Stimulated activated CD8-positive, alpha-beta memory T cell treated with anti-CD3 and anti-CD28 coated beads, Interleukin-4, amount 100 ng/mL, for 48 hours (primary cell): ENCODE measurements at regions not wholly inside any gene's neighbourhood (a gene's known extent, or its start where the extent isn't known, plus 50 kb on each side); places are given as distances from the start of the nearest gene placed in this dataset.
"Not testable (repeated sequence)": the region's sequence is repeated elsewhere in the genome, so short reads cannot be mapped to it uniquely, and the experiment has no call there.

Experiments used
- DNase-seq: peaks from one replicate; pipeline ENCODE4 v3.0.0-alpha.2; 2020

DNA sequence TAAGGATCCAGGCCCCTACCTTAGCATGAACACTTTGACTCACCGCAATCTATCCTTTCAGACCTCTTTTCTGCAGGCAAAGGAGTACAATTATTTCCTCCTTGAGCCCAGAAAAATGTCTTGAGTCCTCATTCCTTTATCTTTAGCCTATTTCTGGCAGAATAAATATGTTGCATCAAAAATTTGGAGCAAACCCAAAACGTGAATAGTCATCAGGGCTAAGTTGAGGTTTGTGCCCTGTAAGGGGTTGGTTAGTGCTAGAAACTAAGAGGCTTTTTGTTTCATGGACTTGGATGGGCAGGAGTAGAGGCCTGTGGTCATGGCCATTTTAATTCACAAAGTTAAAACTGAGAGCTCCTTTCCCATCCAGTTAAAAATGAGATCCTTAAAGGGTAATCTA lies 460.3 kb downstream of the GBA3 start:
- no peak for DNase-seq

DNA sequence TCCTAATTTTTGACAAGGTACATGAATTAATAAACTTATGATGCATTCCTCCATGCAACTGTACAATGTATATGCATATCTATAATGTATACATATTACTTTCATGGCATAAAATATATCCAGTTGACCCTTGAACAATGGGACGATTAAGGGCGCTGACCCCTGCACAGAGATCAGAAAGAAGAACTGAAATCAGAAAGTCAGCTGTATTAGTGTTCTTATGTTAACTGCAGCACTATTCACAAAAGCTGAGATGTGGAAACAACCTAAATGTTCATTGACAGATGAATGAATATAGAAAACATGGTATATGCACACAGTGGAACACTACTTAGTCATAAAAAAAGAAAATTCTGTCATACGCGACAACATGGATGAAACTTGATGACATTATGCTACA lies 457.1 kb downstream of the GBA3 start:
- no peak for DNase-seq

DNA sequence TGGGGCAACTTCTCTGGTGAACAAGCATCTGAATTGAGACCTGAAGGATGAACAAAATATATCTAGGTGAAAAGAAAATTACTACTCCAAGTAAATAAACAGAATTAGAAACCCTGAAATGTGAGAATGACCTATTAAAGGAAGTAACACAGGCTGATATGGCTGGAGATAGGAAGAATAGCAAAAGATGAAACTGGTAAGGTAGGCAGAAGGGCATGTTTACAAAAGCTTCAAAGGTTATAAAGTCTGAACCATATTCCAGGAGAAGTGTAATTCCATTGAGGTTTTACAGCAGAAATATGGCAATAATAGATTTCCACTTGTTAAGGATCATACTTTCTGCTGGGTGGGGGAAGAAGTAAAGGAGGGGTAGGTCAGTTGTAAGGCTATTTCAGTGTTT lies 452.0 kb downstream of the GBA3 start:
- DNase-seq: no peak

DNA sequence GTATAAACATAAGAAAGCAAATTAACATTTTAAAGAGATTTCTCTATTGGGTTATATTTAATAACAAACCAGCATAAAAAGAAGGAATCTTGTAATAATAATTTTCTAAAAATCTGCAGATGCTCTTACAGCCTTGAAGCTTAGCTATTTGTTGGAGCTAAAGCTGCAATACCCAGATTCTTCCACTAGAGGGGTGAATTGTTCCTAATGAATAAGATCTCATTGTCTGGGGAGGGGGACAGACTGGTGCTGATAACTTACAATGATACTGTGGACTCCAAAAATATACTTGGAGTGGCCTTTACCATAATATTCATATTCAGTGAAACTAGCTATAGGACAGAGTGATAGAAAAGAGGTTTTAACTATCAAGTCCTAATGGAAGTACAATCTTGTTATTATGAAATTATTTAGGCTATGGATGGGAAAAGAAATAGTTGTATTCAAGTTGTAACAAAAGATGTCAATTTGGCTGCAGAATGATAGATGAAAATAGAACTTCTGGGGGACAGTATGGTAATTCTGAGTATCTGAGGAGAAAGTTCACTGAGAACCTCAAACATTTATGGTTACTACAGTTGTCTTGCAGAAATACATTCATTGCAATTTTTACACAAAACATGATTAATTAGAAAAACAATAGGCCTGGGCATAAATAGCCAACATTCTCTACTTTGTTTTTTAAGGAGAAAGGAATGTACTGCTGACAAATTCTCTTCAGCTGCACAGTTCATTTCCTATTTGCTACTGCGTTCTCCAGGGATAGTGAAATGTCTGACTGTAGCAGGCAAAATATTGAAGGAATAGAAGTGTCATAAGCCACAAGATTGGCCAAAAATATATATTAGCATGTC lies 443.3 kb downstream of the GBA3 start:
- DNase-seq: no peak

DNA sequence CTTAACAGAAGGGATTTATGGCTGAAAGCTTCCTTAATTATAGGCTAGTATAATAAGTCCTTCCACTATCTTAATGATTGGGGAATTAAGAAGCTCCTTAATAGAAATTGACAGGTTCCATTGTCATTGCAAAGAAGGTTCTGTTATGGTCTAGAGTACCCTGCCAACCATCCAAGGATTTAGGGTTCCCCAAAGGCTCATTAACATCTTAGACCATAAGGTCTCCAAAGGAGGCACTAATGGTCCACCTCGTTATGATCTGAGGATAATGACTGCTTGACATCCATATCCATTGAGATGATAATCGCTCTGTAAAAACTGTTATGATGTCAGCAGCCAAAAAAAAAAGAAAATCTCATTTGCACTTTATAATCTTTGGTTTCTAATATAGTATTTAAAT lies 441.6 kb downstream of the GBA3 start:
- no peak for DNase-seq

DNA sequence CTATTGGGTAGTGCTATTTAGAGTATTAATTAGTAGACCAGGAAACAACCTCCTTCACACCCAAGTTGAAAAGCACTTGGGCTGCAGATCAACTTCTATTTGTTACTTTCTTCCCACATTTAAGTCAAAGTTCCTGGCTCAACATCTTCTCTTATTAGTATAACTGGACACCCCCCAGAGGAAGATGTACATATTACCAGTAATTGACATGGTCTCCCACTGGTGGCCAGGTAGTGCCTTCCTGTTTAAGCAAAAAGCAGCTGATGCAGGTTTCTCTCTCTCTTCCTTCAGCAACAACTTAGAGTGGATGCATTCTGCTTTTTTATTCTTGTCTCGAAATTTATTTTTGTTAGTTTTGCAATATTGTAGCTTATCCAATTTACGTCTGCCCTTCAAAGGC lies 438.1 kb downstream of the GBA3 start:
- no peak for DNase-seq

DNA sequence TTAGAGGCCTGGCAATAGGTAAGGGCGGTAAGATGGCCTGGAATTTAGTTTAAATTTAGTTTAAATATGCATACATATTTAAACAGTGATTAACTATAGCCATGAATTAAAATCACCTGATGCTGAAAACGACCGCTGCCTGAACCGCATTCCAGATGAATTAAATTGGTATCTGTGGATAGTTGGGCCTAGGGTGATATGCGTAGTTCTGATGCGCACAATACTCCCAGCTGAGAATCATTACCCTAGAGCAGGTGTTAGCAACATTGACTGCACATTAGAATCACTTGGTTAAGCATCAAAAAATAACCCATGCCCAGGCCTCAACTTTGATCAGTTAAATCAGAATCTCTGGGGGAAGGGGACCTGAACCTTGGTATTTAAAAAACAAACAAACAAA lies 432.4 kb downstream of the GBA3 start:
- no peak for DNase-seq

DNA sequence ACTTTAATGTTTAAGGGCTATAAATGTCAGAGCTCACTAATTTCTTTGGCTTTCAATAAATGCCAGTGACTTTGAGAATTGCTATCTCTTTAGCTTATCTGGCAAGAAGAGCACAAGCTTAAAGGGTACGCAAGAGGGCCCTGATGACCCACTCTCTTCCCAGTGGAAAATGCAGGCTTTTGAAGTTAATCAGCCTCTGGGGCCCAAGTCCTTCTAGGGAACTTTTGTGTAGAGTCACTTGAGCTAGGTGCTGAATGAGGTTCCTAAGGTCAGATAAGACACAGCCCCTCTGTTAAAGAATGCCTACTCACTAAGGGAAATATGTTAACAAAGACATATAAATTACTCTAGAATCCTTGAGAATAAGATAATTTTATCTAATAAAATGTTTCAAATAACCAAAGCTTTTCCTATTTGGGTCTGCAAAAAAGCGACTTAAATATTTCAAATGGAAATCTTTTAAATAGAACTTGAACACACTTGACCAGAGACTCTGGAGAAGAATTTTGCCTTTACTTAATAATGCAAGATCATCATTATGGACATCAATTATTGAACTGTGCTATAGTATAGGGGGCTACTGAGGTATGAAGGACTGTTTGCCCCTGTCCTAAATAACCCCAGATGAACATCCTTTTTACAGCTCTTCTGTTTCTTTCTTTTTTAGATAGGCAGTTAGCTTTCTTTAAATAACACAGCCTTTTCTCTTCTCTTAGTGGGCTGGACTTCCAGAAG lies 430.1 kb downstream of the GBA3 start:
- DNase-seq: no peak

DNA sequence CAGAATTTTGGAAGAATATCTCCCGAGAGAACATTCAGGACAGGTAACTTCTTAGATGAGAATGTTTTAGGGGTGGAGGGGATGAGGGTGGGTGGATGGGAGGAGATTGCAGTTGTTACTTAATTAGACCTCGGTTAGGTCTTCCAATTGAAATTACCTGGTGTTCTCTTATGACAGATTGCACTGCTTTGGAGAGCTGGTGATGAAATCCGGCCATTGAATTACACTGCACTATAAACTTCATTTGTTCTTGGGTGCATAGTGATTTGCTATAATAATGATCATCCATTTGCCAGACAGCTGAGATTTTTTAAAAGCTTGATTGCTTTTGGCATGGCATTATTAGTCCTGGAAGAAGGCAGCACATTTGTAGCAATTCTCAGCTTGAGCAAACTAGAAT lies 427.6 kb downstream of the GBA3 start:
- DNase-seq: no peak

DNA sequence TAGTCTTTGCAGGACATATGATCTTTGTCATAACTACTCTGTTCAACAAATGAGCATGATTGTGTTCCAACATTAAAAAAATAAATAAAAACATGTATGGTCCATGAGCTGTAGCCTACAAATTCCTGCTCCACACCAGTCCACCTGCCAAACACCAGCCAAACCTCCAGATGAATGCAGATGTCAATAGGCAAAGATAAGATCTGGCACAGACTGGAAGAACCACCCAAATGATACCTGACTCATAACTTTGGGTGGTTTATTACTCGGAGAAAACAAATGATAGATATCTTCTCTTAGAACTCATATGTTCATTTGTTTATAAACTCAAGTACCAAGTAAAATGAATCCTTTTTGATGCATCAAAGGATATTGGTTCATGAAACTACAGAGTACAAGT lies 425.1 kb downstream of the GBA3 start:
- no peak for DNase-seq

DNA sequence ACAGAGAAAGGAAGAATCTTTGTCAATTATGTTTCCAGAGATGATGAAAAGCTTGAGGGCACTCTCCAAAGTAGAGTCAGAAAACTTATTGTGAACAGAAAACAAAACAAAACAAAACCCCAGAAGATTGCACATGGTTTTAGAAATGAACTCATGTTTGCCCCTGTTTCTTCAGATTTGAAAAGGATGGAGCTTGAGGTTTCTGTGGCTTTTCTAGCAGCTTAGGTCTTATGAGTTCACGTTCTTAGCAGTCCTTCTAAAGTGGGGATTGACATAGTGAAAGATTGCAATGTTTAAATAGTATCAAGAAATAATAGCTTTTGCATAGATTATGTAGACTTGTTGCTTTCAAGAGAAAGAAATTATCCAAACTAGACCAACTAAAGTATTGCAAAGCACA lies 421.8 kb downstream of the GBA3 start:
- DNase-seq: no peak

DNA sequence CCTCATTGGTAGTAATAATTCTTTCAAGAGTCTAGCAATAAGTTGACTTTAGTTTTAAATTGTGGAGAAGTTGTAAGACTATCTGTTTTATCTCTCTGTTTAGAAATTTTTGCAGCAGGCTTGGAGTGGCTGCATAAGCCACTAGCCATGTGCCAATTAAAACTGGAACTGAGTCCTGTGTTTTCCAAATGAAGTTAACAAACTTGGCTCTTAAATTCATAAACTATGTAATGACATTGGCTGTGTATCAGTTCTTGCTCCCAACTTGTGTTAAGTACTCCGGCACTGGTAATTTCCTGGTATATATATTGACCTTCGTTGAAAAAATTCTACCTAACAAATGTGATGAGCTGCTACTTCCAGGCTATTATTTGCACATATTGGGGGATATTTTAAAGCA lies 420.4 kb downstream of the GBA3 start:
- DNase-seq: no peak

DNA sequence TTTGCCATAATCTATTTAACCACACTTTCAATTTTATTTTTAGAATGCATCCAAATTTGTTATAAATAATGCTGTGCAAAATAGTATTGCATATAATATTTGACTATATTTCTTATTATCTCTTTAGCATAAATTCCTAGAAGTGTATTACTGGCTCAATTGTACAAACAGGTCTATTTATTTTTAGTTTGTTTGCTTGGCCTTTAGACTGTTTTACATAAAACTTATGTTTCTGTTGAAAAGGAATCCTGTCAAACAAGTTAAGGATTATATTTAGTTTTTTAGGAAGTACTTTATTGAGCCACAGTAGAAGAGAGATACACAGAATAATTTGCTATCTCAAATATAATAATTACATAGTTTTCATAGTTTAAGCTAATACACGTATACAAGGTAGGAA lies 413.8 kb downstream of the GBA3 start:
- DNase-seq: no peak

DNA sequence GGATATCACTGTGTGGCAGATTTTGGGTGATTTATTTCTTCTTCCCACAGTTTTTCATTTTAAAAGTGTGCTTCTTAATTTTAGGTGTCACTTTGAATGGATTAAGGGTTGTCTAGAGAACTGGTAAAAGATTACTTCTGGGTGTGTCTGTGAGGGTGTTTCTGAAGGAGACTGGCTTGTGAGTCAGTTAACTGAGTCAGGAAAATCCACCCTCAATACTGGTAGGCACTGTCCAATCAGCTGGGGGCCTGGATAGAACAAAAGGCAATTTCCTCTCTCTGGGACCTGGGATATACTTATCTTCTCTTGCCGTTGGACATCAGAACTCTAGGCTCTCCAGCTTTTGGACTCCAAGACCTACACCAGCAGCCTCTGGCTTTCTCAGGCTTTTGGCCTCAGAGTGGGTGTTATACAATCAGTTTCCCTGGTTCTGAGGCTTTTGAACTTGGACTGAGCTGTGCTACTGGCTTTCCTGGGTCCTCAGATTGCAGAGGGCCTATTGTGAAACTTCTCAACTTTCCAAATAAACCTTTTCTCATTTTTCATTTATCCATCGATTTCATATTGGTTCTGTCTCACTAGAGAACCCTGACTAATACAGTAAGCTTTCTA lies 413.1 kb downstream of the GBA3 start:
- DNase-seq: no peak

DNA sequence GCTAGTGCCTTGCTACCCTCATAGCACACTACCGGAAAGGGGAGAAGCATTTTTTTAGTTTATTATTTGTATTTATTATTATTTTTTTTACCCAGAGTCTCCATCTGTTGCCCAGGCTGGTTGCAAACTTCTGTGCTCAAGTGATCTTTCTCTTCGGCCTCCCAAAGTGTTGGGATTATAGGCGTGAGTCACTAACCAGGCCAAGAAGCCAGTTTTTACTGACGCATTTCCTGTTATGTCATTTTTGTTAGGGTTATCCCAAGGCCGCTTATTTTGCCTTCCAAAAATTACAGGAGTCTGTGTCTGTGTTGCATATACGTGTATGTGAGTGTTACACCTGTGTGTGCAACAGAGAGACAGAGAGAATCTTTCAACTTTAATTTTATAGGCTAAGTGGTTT lies 404.5 kb downstream of the GBA3 start:
- DNase-seq: no peak

DNA sequence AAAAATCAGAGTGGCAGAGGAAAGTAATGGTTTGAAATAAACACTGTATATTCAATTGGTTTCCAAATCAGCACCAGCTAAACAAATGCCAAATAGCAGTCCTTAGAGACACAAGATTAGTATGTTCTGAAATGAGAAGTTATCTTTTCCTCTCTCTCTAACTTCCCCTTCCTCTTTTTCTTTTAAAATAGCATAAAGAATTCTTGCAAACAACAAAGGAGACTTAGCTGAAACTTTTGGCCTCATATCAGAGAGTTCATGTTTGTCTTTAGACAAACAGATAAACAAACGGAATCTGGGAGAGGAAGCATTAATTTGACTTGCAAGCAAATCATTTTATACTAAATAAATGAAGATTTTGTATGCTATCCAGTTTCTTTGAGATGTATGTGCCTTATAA lies 399.0 kb downstream of the GBA3 start:
- DNase-seq: no peak

DNA sequence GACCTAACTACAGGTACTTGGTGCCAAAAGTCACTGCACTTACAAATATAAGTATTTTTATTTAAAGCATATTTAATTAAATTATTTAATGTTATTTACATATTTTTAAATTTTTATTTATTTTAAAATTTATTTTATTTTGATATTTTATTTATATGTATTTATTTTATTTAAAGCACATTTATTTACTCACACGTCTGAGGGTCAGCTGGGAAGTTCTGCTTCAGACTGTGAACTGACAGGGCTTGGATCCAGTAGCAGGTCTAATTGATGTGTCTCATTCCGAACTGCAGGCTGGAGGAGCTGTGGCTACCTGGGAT lies 392.5 kb downstream of the GBA3 start:
- no peak for DNase-seq

DNA sequence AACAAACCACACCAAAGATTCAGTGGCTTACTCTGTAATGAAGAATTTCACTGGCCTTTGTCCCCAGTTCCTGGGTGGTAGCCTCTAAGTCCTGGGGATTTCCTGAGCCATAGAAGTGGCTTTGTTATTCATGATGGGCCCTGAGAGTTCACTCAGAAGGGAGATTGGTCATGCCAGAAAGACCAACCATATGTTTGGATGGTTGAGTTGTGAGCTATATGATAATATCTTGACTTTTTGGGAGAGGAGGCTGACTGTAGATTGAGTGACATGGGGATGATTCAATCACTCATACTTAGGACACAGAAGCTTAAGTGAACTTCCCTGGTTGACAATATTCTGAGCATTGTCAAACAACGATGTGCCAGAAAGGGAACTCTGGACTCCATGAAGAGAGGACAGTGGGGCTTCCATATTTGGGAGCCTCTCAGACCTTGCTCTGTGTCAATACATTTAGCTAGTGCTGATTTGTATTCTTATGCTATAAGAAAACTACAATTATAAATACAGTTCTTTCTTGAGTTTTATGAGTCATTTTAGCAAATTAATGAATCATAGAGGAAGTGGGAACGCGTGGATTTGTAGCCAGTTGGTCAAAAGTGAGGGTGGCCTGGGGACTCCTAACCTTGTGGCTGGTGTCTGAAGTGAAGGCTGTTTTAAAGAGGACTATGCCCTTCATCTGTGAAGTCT lies 392.0 kb downstream of the GBA3 start:
- no peak for DNase-seq

DNA sequence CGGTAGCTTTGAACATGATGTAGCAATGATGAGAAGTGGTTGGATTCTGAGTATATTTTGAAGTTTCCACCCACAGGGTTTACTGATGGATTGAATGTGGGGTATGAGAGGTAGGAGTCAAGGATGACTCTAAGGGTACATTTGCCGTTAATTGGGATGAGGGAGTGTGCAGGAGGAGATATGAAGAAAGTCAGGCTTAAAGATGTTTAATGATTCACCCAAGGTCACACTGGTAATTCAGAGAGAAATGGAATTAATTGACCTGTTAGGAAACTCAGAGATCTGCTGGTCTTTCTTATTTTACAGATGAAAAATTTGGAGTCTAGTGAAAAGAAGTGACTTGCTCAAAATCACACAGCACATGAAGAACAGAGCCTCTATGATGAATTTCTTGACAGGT lies 390.7 kb downstream of the GBA3 start:
- DNase-seq: no peak

DNA sequence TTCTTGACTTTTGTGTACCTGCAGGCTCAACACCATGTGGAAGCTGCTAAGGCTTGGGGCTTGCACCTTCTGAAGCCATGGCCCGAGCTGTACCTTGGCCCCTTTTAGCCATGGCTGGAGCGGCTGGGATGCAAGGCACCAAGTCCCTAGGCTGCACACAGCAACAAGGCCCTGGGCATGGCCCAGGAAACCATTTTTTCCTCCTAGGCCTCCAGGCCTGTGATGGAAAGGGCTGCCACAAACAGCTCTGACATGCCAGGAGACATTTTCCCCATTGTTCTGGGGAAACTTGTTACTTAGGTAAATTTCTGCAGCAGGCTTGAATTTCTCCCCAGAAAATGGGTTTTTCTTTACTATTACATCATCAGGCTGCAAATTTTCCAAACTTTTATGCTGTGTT lies 387.4 kb downstream of the GBA3 start:
- not testable (repeated sequence) for DNase-seq

DNA sequence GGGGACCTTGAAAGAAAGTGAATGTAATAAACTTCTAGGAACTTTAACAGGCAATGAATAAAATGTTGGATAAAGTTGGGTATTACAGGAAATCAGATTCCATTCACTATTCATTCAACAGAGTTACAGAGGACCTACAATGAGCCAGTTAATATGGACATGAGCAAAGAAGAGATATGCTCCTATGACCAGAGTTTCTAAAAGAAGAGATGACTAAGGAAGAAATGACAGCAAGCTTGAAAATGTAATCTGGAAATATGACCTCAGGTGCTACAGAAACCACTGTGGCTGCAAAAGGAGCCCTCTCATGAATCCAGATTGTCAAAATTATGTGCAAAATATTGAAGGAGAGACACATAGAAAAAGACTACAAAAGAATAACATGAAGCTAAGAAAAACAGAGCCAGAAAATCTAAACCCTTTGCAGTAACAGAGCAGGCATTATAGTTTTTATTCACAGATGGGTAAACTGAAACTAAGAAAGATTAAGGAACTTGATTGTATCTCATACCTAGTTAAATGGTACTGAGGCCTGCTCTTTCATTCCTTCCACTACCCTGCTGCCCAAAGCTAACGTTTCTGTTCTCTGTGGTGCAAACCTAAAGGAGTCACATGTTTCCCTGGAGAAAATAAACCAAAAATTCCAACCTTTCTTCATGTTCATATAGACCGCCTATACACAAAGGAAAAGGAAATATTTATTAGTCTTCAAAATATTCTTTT lies 378.3 kb downstream of the GBA3 start:
- no peak for DNase-seq

DNA sequence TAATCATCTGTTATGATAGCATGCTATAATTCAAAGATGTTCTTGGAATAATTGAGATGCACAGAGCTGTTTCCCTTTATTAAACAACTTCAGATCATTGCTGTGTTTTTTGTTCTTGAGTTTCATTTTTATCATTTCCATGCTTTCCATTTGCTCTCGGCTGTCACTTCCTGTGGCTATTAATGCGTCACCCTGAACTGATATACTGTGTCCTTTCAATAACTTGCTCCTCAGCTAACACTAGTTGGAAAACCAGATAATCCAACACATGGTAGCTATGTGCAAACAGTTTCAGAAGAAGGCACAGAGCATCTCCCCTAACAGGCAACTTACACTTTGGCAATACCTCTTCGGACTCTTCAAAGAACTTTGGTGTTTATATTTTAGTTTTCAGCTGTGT lies 376.0 kb downstream of the GBA3 start:
- no peak for DNase-seq

DNA sequence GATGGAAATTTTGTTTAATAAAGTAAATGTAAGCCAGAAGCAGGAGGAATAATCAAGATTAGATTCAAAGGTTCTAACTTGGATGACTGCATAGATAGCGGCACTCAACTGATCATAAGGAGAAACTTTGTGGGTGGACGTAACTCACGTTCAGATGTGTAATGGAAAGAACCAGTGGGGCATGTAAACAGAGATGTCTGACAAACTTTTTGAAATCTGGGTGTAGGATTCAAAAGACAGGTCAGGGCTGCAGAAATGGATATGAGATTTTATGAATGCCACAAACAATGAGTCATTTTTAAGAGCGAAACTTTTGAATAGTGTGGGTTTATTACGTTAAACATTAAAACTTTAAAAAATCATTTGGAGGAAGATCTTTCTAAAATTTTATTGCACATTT lies 375.6 kb downstream of the GBA3 start:
- no peak for DNase-seq
